ENCODE measurements at regions not wholly inside any gene's neighbourhood (a gene's known extent, or its start where the extent isn't known, plus 50 kb on each side); places are given as distances from the start of the nearest gene placed in this dataset.

GRCh38 chr4:52244103-52244775 lies 193.1 kb downstream of the SPATA18 start:
- TF ChIP-seq CTCF (IDR thresholded peaks at IDR 0.05): no peak
- TF ChIP-seq NR2C2 (CRISPR knock-in tag; IDR thresholded peaks at IDR 0.05): no peak
- no peak for TF ChIP-seq USF1 (CRISPR knock-in tag; IDR thresholded peaks at IDR 0.05)
- TF ChIP-seq TEAD4 (CRISPR knock-in tag; IDR thresholded peaks at IDR 0.05): no peak
- TF ChIP-seq CBFB (CRISPR knock-in tag; IDR thresholded peaks at IDR 0.05; ENCODE audit: low read depth): no peak
- no peak for TF ChIP-seq IRF1 (CRISPR knock-in tag; IDR thresholded peaks at IDR 0.05)
- TF ChIP-seq JUN (CRISPR knock-in tag; IDR thresholded peaks at IDR 0.05): no peak
- TF ChIP-seq AR (CRISPR knock-in tag; IDR thresholded peaks at IDR 0.05): no peak
- TF ChIP-seq SP1 (CRISPR knock-in tag; conservative IDR thresholded peaks at IDR 0.05): no peak
- no peak for TF ChIP-seq ZNF671 (CRISPR knock-in tag; IDR thresholded peaks at IDR 0.05)
- no peak for TF ChIP-seq NR1H2 (CRISPR knock-in tag; IDR thresholded peaks at IDR 0.05)
- TF ChIP-seq MLX (CRISPR knock-in tag; IDR thresholded peaks at IDR 0.05): no peak
- TF ChIP-seq E2F4 (CRISPR knock-in tag; IDR thresholded peaks at IDR 0.05; ENCODE audit: borderline replicate concordance, low read depth): no peak
- TF ChIP-seq ESRRA (CRISPR knock-in tag; IDR thresholded peaks at IDR 0.05; ENCODE audit: borderline replicate concordance): no peak
